Duodenal mucosa (tissue), 2 donors: ENCODE measurements at regions not wholly inside any gene's neighbourhood (a gene's known extent, or its start where the extent isn't known, plus 50 kb on each side); places are given as distances from the start of the nearest gene placed in this dataset.

Experiments
- H3K27ac ChIP-seq: one replicate; pipeline ENCODE4 v1.7.0; 2013; ENCODE audit warnings: low read depth, low read length
- H3K27me3 ChIP-seq, 2 donors: one replicate each; pipeline ENCODE4 v1.7.0; 2013; ENCODE audit warnings: low read length in 2 of 2, control low read depth in 1 of 2; ENCODE audit not compliant: insufficient read depth in 2 of 2, control insufficient read depth in 1 of 2
- H3K36me3 ChIP-seq, 2 donors: one replicate each; pipeline ENCODE4 v1.7.0; 2013; ENCODE audit warnings: low read length in 2 of 2, control low read depth in 1 of 2; ENCODE audit not compliant: insufficient read depth in 2 of 2, control insufficient read depth in 1 of 2
- H3K4me1 ChIP-seq, 2 donors: one replicate each; pipeline ENCODE4 v1.7.0; 2013; ENCODE audit warnings: low read length in 2 of 2, control low read depth in 1 of 2; ENCODE audit not compliant: insufficient read depth in 2 of 2, control insufficient read depth in 1 of 2
- H3K4me3 ChIP-seq, 2 donors: one replicate each; pipeline ENCODE4 v1.7.0; 2013; ENCODE audit warnings: low read length in 2 of 2, low read depth in 1 of 2
- H3K9ac ChIP-seq, 2 donors: one replicate each; pipeline ENCODE4 v1.7.0; 2013; ENCODE audit warnings: low read length in 2 of 2, low read depth in 1 of 2
- H3K9me3 ChIP-seq, 2 donors: one replicate each; pipeline ENCODE4 v1.7.0; 2013; ENCODE audit warnings: low read length in 2 of 2, control low read depth in 1 of 2; ENCODE audit not compliant: control insufficient read depth in 1 of 2

- H3K36me3 ChIP-seq: no peaks in the 10 kb centered on the region
- H3K4me3 ChIP-seq: no peak overlapping the region
- peaks cover 3 to 5% of the 10 kb centered on the region in 2 donors for H3K9me3 ChIP-seq
- no peaks in the 10 kb centered on the region for H3K4me1 ChIP-seq
- no peak overlapping the region for H3K9ac ChIP-seq
- H3K27ac ChIP-seq: no peak overlapping the region
- no peaks in the 10 kb centered on the region for H3K27me3 ChIP-seq
Measured at GRCh38 chr4:34250562-34250961, 1993.8 kb downstream of the ARAP2 start.

GRCh38 chr4:34253239-34253638, 1991.1 kb downstream of the ARAP2 start:
- H3K27ac ChIP-seq: no peak overlapping the region
- no peaks in the 10 kb centered on the region for H3K27me3 ChIP-seq

GRCh38 chr4:34258176-34258575, 1986.1 kb downstream of the ARAP2 start:
- H3K27ac ChIP-seq: no peak overlapping the region
- H3K9me3 ChIP-seq: peaks cover 2 to 7% of the 10 kb centered on the region in 2 donors
- H3K4me1 ChIP-seq: no peaks in the 10 kb centered on the region
- no peaks in the 10 kb centered on the region for H3K36me3 ChIP-seq
- H3K4me3 ChIP-seq: no peak overlapping the region
- no peak overlapping the region for H3K9ac ChIP-seq
- no peaks in the 10 kb centered on the region for H3K27me3 ChIP-seq

More at GRCh38 chr4:34253239-34253638, 1991.1 kb downstream of the ARAP2 start:
- Histone ChIP-seq H3K9me3 (peaks cover 0 to 5% of the 10 kb centered on the region in 2 donors), H3K4me1 (no peaks in the 10 kb centered on the region), H3K36me3 (no peaks in the 10 kb centered on the region), H3K4me3 (no peak overlapping the region), H3K9ac (no peak overlapping the region)

GRCh38 chr4:34261799-34262314, 1982.5 kb downstream of the ARAP2 start:
- Histone ChIP-seq H3K9me3 (peaks cover 0 to 11% of the 10 kb centered on the region in 2 donors), H3K27ac (no peak overlapping the region), H3K4me1 (no peaks in the 10 kb centered on the region), H3K4me3 (no peak overlapping the region), H3K9ac (no peak overlapping the region), H3K36me3 (no peaks in the 10 kb centered on the region), H3K27me3 (no peaks in the 10 kb centered on the region)

GRCh38 chr4:34269613-34270012, 1974.7 kb downstream of the ARAP2 start:
- Histone ChIP-seq H3K9ac (no peak overlapping the region), H3K4me3 (no peak overlapping the region), H3K27me3 (no peaks in the 10 kb centered on the region), H3K27ac (no peak overlapping the region), H3K9me3 (no peaks in the 10 kb centered on the region), H3K36me3 (no peaks in the 10 kb centered on the region), H3K4me1 (no peaks in the 10 kb centered on the region)

- no peak overlapping the region for H3K4me3 ChIP-seq
- H3K9ac ChIP-seq: no peak overlapping the region
- H3K27me3 ChIP-seq: no peaks in the 10 kb centered on the region
- H3K4me1 ChIP-seq: no peaks in the 10 kb centered on the region
- H3K36me3 ChIP-seq: no peaks in the 10 kb centered on the region
- no peaks in the 10 kb centered on the region for H3K9me3 ChIP-seq
- H3K27ac ChIP-seq: no peak overlapping the region
Measured at GRCh38 chr4:34271479-34272355, 1972.6 kb downstream of the ARAP2 start.

GRCh38 chr4:34279011-34279410, 1965.3 kb downstream of the ARAP2 start:
- peaks cover 15 to 18% of the 10 kb centered on the region in 2 donors for H3K9me3 ChIP-seq
- no peaks in the 10 kb centered on the region for H3K27me3 ChIP-seq
- no peak overlapping the region for H3K27ac ChIP-seq
- no peaks in the 10 kb centered on the region for H3K36me3 ChIP-seq
- no peaks in the 10 kb centered on the region for H3K4me1 ChIP-seq
- no peak overlapping the region for H3K4me3 ChIP-seq
- no peak overlapping the region for H3K9ac ChIP-seq

GRCh38 chr4:34280131-34280530, 1964.2 kb downstream of the ARAP2 start:
- peaks cover 15 to 18% of the 10 kb centered on the region in 2 donors for H3K9me3 ChIP-seq
- no peaks in the 10 kb centered on the region for H3K4me1 ChIP-seq
- no peaks in the 10 kb centered on the region for H3K36me3 ChIP-seq
- no peaks in the 10 kb centered on the region for H3K27me3 ChIP-seq
- no peak overlapping the region for H3K9ac ChIP-seq
- H3K4me3 ChIP-seq: no peak overlapping the region
- no peak overlapping the region for H3K27ac ChIP-seq

- H3K36me3 ChIP-seq: no peaks in the 10 kb centered on the region
- H3K27ac ChIP-seq: no peak overlapping the region
- H3K9ac ChIP-seq: no peak overlapping the region
- peaks cover 15 to 18% of the 10 kb centered on the region in 2 donors for H3K9me3 ChIP-seq
- H3K4me1 ChIP-seq: no peaks in the 10 kb centered on the region
- no peak overlapping the region for H3K4me3 ChIP-seq
- H3K27me3 ChIP-seq: no peaks in the 10 kb centered on the region
Measured at GRCh38 chr4:34281826-34282225, 1962.5 kb downstream of the ARAP2 start.

- H3K36me3 ChIP-seq: no peaks in the 10 kb centered on the region
- H3K27ac ChIP-seq: no peak overlapping the region
- no peaks in the 10 kb centered on the region for H3K4me1 ChIP-seq
- H3K27me3 ChIP-seq: no peaks in the 10 kb centered on the region
- H3K4me3 ChIP-seq: no peak overlapping the region
- no peak overlapping the region for H3K9ac ChIP-seq
- H3K9me3 ChIP-seq: peaks cover 0 to 2% of the 10 kb centered on the region in 2 donors
Measured at GRCh38 chr4:34289489-34289888, 1954.8 kb downstream of the ARAP2 start.
